22Rv1 (cell line): ENCODE measurements at regions not wholly inside any gene's neighbourhood (a gene's known extent, or its start where the extent isn't known, plus 50 kb on each side); places are given as distances from the start of the nearest gene placed in this dataset.

Source experiments
- CTCF ChIP-seq: fragments of 450-650 bp; IDR thresholded peaks from 2 replicates; pipeline ENCODE4 v1.5.1; 2017; ENCODE audit warnings: mild to moderate bottlenecking
- ZFX ChIP-seq: fragments of 450-650 bp; IDR thresholded peaks from 2 replicates; pipeline ENCODE4 v1.6.1; 2017; ENCODE audit warnings: antibody characterized with exemption, borderline replicate concordance

- TF ChIP-seq CTCF (no peak), ZFX (no peak)
Measured at GRCh38 chr5:6246820-6247437, 131.4 kb downstream of the MED10 start.
